PC-9 (cell line): ENCODE measurements at regions not wholly inside any gene's neighbourhood (a gene's known extent, or its start where the extent isn't known, plus 50 kb on each side); places are given as distances from the start of the nearest gene placed in this dataset.
"Not testable (repeated sequence)": the region's sequence is repeated elsewhere in the genome, so short reads cannot be mapped to it uniquely, and the experiment has no call there.

Source experiments
- EZH2 ChIP-seq: fragments of 200-600 bp; sonication (generic); IDR thresholded peaks from 2 replicates; pipeline ENCODE4 v1.8.0; 2017; ENCODE audit warnings: antibody characterized with exemption, low read depth
- TF ChIP-seq, protein P1 (sequence below): fragments of 200-600 bp; sonication (generic); conservative IDR thresholded peaks from 2 replicates; pipeline ENCODE4 v1.6.1; 2017; ENCODE audit warnings: mixed run types, antibody characterized with exemption, mild to moderate bottlenecking, moderate library complexity

DNA sequence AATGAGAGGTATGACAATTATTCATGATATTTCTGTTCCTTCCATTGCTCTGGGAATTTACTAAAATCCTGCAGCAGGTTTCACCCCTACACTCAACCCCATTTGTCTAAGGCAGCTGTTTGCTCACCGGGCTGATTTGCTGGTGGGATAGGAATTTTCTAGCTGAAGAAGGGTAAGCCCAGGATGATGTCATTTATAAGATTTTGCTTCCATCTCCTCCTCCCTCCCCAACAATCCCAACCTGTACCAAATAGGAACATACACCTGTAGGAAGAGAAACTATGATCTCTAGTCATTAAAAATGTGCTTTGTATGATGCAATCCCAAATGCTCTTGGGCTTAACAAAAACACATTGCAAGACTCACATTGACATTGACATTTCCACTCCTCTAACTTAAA, 247.2 kb downstream of the BCL2L11 start:
- TF ChIP-seq, protein P1, sequence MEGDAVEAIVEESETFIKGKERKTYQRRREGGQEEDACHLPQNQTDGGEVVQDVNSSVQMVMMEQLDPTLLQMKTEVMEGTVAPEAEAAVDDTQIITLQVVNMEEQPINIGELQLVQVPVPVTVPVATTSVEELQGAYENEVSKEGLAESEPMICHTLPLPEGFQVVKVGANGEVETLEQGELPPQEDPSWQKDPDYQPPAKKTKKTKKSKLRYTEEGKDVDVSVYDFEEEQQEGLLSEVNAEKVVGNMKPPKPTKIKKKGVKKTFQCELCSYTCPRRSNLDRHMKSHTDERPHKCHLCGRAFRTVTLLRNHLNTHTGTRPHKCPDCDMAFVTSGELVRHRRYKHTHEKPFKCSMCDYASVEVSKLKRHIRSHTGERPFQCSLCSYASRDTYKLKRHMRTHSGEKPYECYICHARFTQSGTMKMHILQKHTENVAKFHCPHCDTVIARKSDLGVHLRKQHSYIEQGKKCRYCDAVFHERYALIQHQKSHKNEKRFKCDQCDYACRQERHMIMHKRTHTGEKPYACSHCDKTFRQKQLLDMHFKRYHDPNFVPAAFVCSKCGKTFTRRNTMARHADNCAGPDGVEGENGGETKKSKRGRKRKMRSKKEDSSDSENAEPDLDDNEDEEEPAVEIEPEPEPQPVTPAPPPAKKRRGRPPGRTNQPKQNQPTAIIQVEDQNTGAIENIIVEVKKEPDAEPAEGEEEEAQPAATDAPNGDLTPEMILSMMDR: not testable (repeated sequence)
- not testable (repeated sequence) for TF ChIP-seq EZH2
